ENCODE measurements at regions not wholly inside any gene's neighbourhood (a gene's known extent, or its start where the extent isn't known, plus 50 kb on each side); places are given as distances from the start of the nearest gene placed in this dataset.
A peak's percentile ranks its signal among the peaks of the same experiment; 100 is the strongest.
"Not testable (repeated sequence)": the region's sequence is repeated elsewhere in the genome, so short reads cannot be mapped to it uniquely, and the experiment has no call there.

- no peaks in the 10 kb centered on the region for H3K27me3 Mint-ChIP-seq (ENCODE audit: low read depth, poor library complexity)
- no peaks in the 10 kb centered on the region for H3K4me1 Mint-ChIP-seq
- no peak for DNase-seq
- no peak for TF ChIP-seq CTCF (IDR thresholded peaks at IDR 0.05)
- peaks cover 6% of the 10 kb centered on the region for H3K9me3 Mint-ChIP-seq
- no peak overlapping the region for H3K4me3 Mint-ChIP-seq
- H3K36me3 Mint-ChIP-seq (ENCODE audit: low read depth): no peaks in the 10 kb centered on the region
- no peak overlapping the region for H3K27ac Mint-ChIP-seq
These were observed 483.4 kb downstream of the PLPP3 start for GRCh38 chr1:56095696-56096665.

- H3K4me1 Mint-ChIP-seq: no peaks in the 10 kb centered on the region
- no peak for TF ChIP-seq CTCF (IDR thresholded peaks at IDR 0.05)
- no peak overlapping the region for H3K27ac Mint-ChIP-seq
- no peak for DNase-seq
- H3K27me3 Mint-ChIP-seq (ENCODE audit: low read depth, poor library complexity): no peaks in the 10 kb centered on the region
- H3K4me3 Mint-ChIP-seq: no peak overlapping the region
- H3K36me3 Mint-ChIP-seq (ENCODE audit: low read depth): no peaks in the 10 kb centered on the region
- peaks cover 17% of the 10 kb centered on the region for H3K9me3 Mint-ChIP-seq
These were observed 485.2 kb downstream of the PLPP3 start for GRCh38 chr1:56094168-56094567.

GRCh38 chr1:56092684-56093570 lies 486.4 kb downstream of the PLPP3 start:
- H3K27ac Mint-ChIP-seq: no peak overlapping the region
- DNase-seq: no peak
- TF ChIP-seq CTCF (IDR thresholded peaks at IDR 0.05): no peak

GRCh38 chr1:56089826-56090225 lies 489.5 kb downstream of the PLPP3 start:
- not testable (repeated sequence) for H3K27me3 Mint-ChIP-seq (ENCODE audit: low read depth, poor library complexity); H3K4me3 Mint-ChIP-seq; H3K27ac Mint-ChIP-seq; H3K4me1 Mint-ChIP-seq
- DNase-seq: peak; percentile 8
- H3K36me3 Mint-ChIP-seq (ENCODE audit: low read depth): peaks cover 11% of the 10 kb centered on the region
- peaks cover 41% of the 10 kb centered on the region for H3K9me3 Mint-ChIP-seq

More at GRCh38 chr1:56092684-56093570, 486.4 kb downstream of the PLPP3 start:
- Mint-ChIP-seq H3K9me3 (peaks cover 30% of the 10 kb centered on the region), H3K4me1 (no peaks in the 10 kb centered on the region), H3K36me3 (ENCODE audit: low read depth) (peaks cover 11% of the 10 kb centered on the region), H3K4me3 (no peak overlapping the region), H3K27me3 (ENCODE audit: low read depth, poor library complexity) (no peaks in the 10 kb centered on the region)

- no peak overlapping the region for H3K4me3 Mint-ChIP-seq
- peaks cover 11% of the 10 kb centered on the region for H3K36me3 Mint-ChIP-seq (ENCODE audit: low read depth)
These were observed 495.1 kb downstream of the PLPP3 start for GRCh38 chr1:56084246-56084645.

More at GRCh38 chr1:56084246-56084645, 495.1 kb downstream of the PLPP3 start:
- Mint-ChIP-seq H3K9me3 (peaks cover 25% of the 10 kb centered on the region), H3K27ac (no peak overlapping the region), H3K4me1 (no peaks in the 10 kb centered on the region), H3K27me3 (ENCODE audit: low read depth, poor library complexity) (peaks cover 3% of the 10 kb centered on the region)
- no peak for TF ChIP-seq CTCF (IDR thresholded peaks at IDR 0.05)
- no peak for DNase-seq

Measured in nephron progenitor cell (in vitro differentiated cells).